IPS-15b (cell line): ENCODE measurements at regions not wholly inside any gene's neighbourhood (a gene's known extent, or its start where the extent isn't known, plus 50 kb on each side); places are given as distances from the start of the nearest gene placed in this dataset.

ENCODE experiments used
- H3K27me3 ChIP-seq: one replicate; pipeline ENCODE4 v1.6.1; 2013; ENCODE audit warnings: low read length; ENCODE audit not compliant: control insufficient read depth, insufficient read depth
- H3K36me3 ChIP-seq: one replicate; pipeline ENCODE4 v1.6.1; 2013; ENCODE audit warnings: low read length; ENCODE audit not compliant: control insufficient read depth, insufficient read depth
- H3K4me1 ChIP-seq: one replicate; pipeline ENCODE4 v1.6.1; 2013; ENCODE audit warnings: mild to moderate bottlenecking, low read length; ENCODE audit not compliant: control insufficient read depth, insufficient read depth
- H3K4me3 ChIP-seq: one replicate; pipeline ENCODE4 v1.5.1; 2013; ENCODE audit warnings: low read depth, low read length
- H3K9ac ChIP-seq: one replicate; pipeline ENCODE4 v1.6.1; 2013; ENCODE audit warnings: low read depth, mild to moderate bottlenecking, low read length
- H3K9me3 ChIP-seq: one replicate; pipeline ENCODE4 v1.6.1; 2013; ENCODE audit warnings: mild to moderate bottlenecking, low read length; ENCODE audit not compliant: control insufficient read depth, insufficient read depth

- H3K4me1 ChIP-seq = no peaks in the 10 kb centered on the region
- no peak overlapping the region for H3K4me3 ChIP-seq
- no peaks in the 10 kb centered on the region for H3K27me3 ChIP-seq
- H3K36me3 ChIP-seq = no peaks in the 10 kb centered on the region
- H3K9me3 ChIP-seq = no peaks in the 10 kb centered on the region
- no peak overlapping the region for H3K9ac ChIP-seq
Measured at GRCh38 chr4:3818371-3818770, 52.2 kb downstream of the ADRA2C start.

DNA sequence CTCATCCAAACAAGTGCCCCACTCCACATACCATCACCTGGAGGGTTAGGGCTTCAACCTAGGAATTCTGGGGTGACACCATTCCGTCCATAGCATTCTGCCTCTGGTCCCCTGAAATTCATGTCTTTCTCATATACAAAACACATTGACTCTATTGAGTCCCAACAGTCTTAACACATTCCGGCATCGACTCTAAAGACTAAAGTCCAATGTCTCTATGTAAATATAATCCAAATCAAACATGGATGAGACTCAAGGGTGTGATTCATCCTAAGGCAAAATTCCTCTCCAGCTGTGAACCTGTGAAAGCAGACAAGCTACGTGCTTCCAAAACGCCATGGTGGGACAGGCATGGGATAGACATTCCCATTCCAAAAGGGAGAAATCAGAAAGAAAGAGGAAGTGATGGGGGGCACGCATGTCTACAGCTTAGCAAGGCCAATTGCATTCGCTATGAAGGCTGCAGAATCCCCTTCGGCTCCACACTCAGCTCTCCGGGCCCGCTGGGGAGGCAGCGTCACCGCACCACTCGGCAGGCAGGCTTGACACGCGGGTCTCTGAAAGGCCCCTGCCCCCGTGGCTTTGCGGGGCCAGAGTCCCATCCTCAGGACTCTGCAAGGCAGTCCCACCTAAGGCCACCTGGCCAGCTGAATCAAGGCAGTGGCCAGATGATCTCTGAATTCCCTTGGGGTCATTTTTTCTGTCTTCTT, 53.2 kb downstream of the ADRA2C start:
- Histone ChIP-seq H3K27me3 (no peaks in the 10 kb centered on the region), H3K36me3 (no peaks in the 10 kb centered on the region), H3K9ac (no peak overlapping the region), H3K9me3 (no peaks in the 10 kb centered on the region), H3K4me1 (no peaks in the 10 kb centered on the region), H3K4me3 (no peak overlapping the region)

- H3K9ac ChIP-seq = no peak overlapping the region
Measured at GRCh38 chr4:3820016-3820805, 54.0 kb downstream of the ADRA2C start.

DNA sequence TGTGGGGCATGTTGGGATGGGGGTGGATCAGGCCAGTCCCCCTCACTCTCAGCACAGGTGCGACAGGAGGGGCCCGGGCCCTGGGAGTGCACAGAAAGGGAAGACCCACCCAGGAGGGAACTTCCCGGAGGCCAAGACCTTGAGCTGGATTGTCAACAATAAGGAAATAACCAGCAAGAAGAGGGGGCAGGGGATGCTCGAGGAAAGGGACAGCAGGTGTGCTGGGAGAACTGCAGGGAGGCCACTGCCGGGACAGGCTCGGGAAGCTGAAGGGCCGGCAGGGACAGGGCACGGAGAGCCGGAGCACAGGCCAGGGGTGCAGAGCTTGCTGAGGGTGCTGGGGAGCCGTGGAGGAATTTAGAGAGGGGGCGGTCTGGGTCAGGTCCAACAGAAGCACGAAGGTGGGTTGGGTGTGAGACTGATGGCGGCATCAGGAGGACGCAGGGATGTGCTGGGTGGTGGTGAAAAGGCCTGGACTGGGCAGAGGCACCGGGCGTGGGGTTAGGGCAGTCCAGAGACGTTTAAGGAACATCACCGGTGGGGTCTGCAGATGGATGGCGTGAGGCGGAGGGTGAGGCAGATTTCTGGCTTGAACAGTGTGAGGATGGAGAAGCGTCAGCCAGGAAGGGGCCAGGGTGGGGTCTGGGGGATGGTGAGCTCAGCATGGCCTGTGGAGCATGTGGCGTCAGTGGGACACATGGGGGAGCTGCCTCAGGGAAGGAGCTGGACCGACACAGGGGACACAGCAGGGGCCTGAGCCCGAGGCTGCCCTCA, 54.8 kb downstream of the ADRA2C start:
- no peaks in the 10 kb centered on the region for H3K36me3 ChIP-seq
- H3K27me3 ChIP-seq = no peaks in the 10 kb centered on the region
- no peak overlapping the region for H3K9ac ChIP-seq
- no peak overlapping the region for H3K4me3 ChIP-seq
- no peaks in the 10 kb centered on the region for H3K4me1 ChIP-seq
- no peaks in the 10 kb centered on the region for H3K9me3 ChIP-seq

More at GRCh38 chr4:3820016-3820805, 54.0 kb downstream of the ADRA2C start:
- H3K36me3 ChIP-seq = no peaks in the 10 kb centered on the region
- no peak overlapping the region for H3K4me3 ChIP-seq
- no peaks in the 10 kb centered on the region for H3K4me1 ChIP-seq
- H3K9me3 ChIP-seq = no peaks in the 10 kb centered on the region
- H3K27me3 ChIP-seq = no peaks in the 10 kb centered on the region

DNA sequence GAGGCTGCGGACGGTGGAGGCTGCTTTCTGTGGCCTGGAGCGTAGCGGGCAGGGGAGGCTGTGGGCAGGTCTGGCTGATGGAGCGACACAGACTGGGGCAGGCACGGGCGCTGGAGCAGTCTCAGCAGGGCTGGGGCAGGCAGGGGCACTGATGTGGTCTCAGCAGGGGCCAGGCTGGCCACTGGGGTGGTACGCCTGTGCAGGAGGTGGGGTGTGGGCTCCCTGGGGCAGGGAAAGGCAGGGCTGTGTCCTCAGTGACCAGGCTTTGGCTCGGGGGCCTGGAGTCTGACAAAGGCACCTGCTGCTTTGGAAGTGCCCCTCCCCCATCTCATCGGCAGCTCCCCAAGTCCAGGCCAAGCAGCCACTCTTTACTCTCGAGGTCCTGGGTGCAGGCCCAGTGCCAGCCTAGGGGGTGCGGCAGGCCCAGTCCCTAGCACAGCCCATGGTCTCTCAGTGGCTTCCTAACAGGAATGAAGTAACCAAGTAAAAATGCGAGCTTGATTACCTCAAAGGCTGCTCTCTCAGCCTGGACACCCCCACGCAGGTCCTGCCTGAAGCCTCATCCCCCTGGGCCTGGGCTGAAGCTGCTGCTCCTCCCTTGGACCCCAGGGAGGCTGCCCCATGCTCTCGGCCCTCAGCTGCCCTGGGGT, 55.5 kb downstream of the ADRA2C start:
- Histone ChIP-seq H3K4me3 (no peak overlapping the region), H3K9ac (no peak overlapping the region), H3K9me3 (no peaks in the 10 kb centered on the region), H3K36me3 (no peaks in the 10 kb centered on the region), H3K27me3 (no peaks in the 10 kb centered on the region), H3K4me1 (no peaks in the 10 kb centered on the region)

GRCh38 chr4:3822230-3822947, 56.2 kb downstream of the ADRA2C start:
- no peak overlapping the region for H3K9ac ChIP-seq
- no peaks in the 10 kb centered on the region for H3K27me3 ChIP-seq
- H3K4me3 ChIP-seq = no peak overlapping the region
- no peaks in the 10 kb centered on the region for H3K9me3 ChIP-seq
- H3K4me1 ChIP-seq = no peaks in the 10 kb centered on the region
- no peaks in the 10 kb centered on the region for H3K36me3 ChIP-seq

GRCh38 chr4:3823496-3824341, 57.5 kb downstream of the ADRA2C start:
- H3K27me3 ChIP-seq = no peaks in the 10 kb centered on the region
- H3K9me3 ChIP-seq = no peaks in the 10 kb centered on the region
- no peak overlapping the region for H3K9ac ChIP-seq
- H3K4me1 ChIP-seq = no peaks in the 10 kb centered on the region
- no peak overlapping the region for H3K4me3 ChIP-seq
- no peaks in the 10 kb centered on the region for H3K36me3 ChIP-seq

- no peaks in the 10 kb centered on the region for H3K9me3 ChIP-seq
- no peak overlapping the region for H3K4me3 ChIP-seq
- H3K36me3 ChIP-seq = no peaks in the 10 kb centered on the region
- no peaks in the 10 kb centered on the region for H3K4me1 ChIP-seq
- no peaks in the 10 kb centered on the region for H3K27me3 ChIP-seq
- no peak overlapping the region for H3K9ac ChIP-seq
Measured at GRCh38 chr4:3824521-3825270, 58.5 kb downstream of the ADRA2C start.

GRCh38 chr4:3825530-3825929, 59.3 kb downstream of the ADRA2C start:
- no peaks in the 10 kb centered on the region for H3K36me3 ChIP-seq
- H3K4me3 ChIP-seq = no peak overlapping the region
- no peaks in the 10 kb centered on the region for H3K9me3 ChIP-seq
- no peaks in the 10 kb centered on the region for H3K27me3 ChIP-seq
- no peak overlapping the region for H3K9ac ChIP-seq
- no peaks in the 10 kb centered on the region for H3K4me1 ChIP-seq
